ENCODE measurements at regions not wholly inside any gene's neighbourhood (a gene's known extent, or its start where the extent isn't known, plus 50 kb on each side); places are given as distances from the start of the nearest gene placed in this dataset.

DNA sequence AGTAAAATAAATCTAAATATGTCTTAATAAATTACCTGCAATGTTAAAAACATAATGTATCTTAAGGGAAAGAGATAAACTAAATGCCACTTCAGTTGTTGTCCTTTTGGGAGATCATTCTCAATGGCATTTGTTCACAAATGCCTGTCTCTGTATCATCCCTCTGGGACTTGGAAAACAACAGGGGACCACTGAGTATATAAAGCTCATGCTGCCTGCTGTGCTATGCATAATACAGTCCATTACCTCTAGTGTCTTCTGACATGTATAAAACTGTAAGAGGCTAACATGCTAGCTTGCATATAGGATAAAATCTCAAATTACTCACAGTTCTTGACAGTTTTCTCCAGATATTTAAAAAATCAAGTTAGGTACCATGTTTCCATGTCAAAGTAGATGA is 503.9 kb downstream of the PDHA2 start:
- Histone ChIP-seq H3K4me1 (ENCODE audit: control insufficient read depth, extremely low read depth, insufficient read depth, low read length) (no peaks in the 10 kb centered on the region), H3K27me3 (ENCODE audit: control insufficient read depth, extremely low read depth, insufficient read depth, low read length) (no peaks in the 10 kb centered on the region), H3K9me3 (ENCODE audit: control insufficient read depth, low read depth, low read length) (no peaks in the 10 kb centered on the region), H3K79me2 (ENCODE audit: control insufficient read depth, insufficient read depth, low read length) (no peaks in the 10 kb centered on the region), H3K4me3 (ENCODE audit: control insufficient read depth in 2 of 3, extremely low read depth in 1 of 3, insufficient read depth in 2 of 3, low read depth in 1 of 3, low read length in 3 of 3) (no peak overlapping the region), H4K20me1 (ENCODE audit: control insufficient read depth, extremely low read depth, insufficient read depth, low read length) (no peaks in the 10 kb centered on the region), H3K9ac (ENCODE audit: control insufficient read depth, extremely low read depth, insufficient read depth, low read length) (no peak overlapping the region), H3K4me2 (ENCODE audit: control insufficient read depth, extremely low read depth, insufficient read depth, low read depth, low read length) (no peak overlapping the region), H3K27ac (ENCODE audit: control insufficient read depth, insufficient read depth, low read length) (no peak overlapping the region), H2AFZ (ENCODE audit: control insufficient read depth, low read length) (no peak overlapping the region), H3K36me3 (ENCODE audit: control insufficient read depth in 2 of 2, extremely low read depth in 1 of 2, insufficient read depth in 2 of 2, low read length in 2 of 2) (no peaks in the 10 kb centered on the region), H3K9me1 (ENCODE audit: control insufficient read depth, extremely low read depth, insufficient read depth, low read length) (no peaks in the 10 kb centered on the region)
- FAIRE-seq (no peak), DNase-seq (ENCODE audit: low read depth, low spot score) (no peak)
- dilution Hi-C loops (cut with MboI; ENCODE audit: extremely low pct_ligation_motif_present, low sequenced_read_pairs) = no loop called here
- TF ChIP-seq EZH2 (IDR thresholded peaks at IDR 0.05; ENCODE audit: low read length) = no peak
- TF ChIP-seq, protein P1, sequence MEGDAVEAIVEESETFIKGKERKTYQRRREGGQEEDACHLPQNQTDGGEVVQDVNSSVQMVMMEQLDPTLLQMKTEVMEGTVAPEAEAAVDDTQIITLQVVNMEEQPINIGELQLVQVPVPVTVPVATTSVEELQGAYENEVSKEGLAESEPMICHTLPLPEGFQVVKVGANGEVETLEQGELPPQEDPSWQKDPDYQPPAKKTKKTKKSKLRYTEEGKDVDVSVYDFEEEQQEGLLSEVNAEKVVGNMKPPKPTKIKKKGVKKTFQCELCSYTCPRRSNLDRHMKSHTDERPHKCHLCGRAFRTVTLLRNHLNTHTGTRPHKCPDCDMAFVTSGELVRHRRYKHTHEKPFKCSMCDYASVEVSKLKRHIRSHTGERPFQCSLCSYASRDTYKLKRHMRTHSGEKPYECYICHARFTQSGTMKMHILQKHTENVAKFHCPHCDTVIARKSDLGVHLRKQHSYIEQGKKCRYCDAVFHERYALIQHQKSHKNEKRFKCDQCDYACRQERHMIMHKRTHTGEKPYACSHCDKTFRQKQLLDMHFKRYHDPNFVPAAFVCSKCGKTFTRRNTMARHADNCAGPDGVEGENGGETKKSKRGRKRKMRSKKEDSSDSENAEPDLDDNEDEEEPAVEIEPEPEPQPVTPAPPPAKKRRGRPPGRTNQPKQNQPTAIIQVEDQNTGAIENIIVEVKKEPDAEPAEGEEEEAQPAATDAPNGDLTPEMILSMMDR (optimal IDR thresholded peaks at IDR 0.05 in 1 of 3, IDR thresholded peaks at IDR 0.05 in 1 of 3, conservative IDR thresholded peaks at IDR 0.05 in 1 of 3; ENCODE audit: extremely low read depth in 1 of 3, insufficient read depth in 2 of 3, low read length in 3 of 3) = no peak

DNA sequence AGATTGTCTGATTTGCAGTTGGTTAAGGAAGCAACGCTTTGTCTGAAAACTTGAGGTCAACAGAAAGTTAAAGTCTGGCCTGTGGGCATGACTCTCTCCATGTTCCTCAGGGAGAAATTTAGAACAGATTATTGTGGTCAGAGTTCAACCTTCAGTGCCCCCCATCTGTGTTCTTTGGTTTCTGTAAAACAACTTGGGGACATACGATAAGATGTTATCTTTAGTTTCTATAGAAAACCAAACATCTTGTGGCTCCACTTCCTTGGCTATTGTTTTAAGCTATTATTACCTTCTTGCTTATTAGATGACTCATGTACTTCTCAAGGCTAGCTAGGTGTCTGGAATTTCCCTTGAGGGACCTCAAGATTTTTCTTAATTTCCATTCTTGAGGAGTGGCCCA is 507.7 kb downstream of the PDHA2 start:
- Histone ChIP-seq H2AFZ (ENCODE audit: control insufficient read depth, low read length) (no peak overlapping the region), H3K79me2 (ENCODE audit: control insufficient read depth, insufficient read depth, low read length) (no peaks in the 10 kb centered on the region), H3K27ac (ENCODE audit: control insufficient read depth, insufficient read depth, low read length) (no peak overlapping the region), H3K4me3 (ENCODE audit: control insufficient read depth in 2 of 3, extremely low read depth in 1 of 3, insufficient read depth in 2 of 3, low read depth in 1 of 3, low read length in 3 of 3) (no peak overlapping the region), H3K4me2 (ENCODE audit: control insufficient read depth, extremely low read depth, insufficient read depth, low read depth, low read length) (no peak overlapping the region), H4K20me1 (ENCODE audit: control insufficient read depth, extremely low read depth, insufficient read depth, low read length) (no peaks in the 10 kb centered on the region), H3K9me1 (ENCODE audit: control insufficient read depth, extremely low read depth, insufficient read depth, low read length) (no peaks in the 10 kb centered on the region), H3K4me1 (ENCODE audit: control insufficient read depth, extremely low read depth, insufficient read depth, low read length) (no peaks in the 10 kb centered on the region), H3K9ac (ENCODE audit: control insufficient read depth, extremely low read depth, insufficient read depth, low read length) (no peak overlapping the region), H3K36me3 (ENCODE audit: control insufficient read depth in 2 of 2, extremely low read depth in 1 of 2, insufficient read depth in 2 of 2, low read length in 2 of 2) (no peaks in the 10 kb centered on the region), H3K27me3 (ENCODE audit: control insufficient read depth, extremely low read depth, insufficient read depth, low read length) (no peaks in the 10 kb centered on the region), H3K9me3 (ENCODE audit: control insufficient read depth, low read depth, low read length) (no peaks in the 10 kb centered on the region)
- DNase-seq (ENCODE audit: low read depth, low spot score) (no peak), FAIRE-seq (no peak)
- TF ChIP-seq, protein P1 (optimal IDR thresholded peaks at IDR 0.05 in 1 of 3, IDR thresholded peaks at IDR 0.05 in 1 of 3, conservative IDR thresholded peaks at IDR 0.05 in 1 of 3; ENCODE audit: extremely low read depth in 1 of 3, insufficient read depth in 2 of 3, low read length in 3 of 3) = no peak
- TF ChIP-seq EZH2 (IDR thresholded peaks at IDR 0.05; ENCODE audit: low read length) = no peak
- dilution Hi-C loops (cut with MboI; ENCODE audit: extremely low pct_ligation_motif_present, low sequenced_read_pairs) = no loop called here

Data from keratinocyte (primary cell).